Natural killer cell (primary cell): ENCODE measurements at regions not wholly inside any gene's neighbourhood (a gene's known extent, or its start where the extent isn't known, plus 50 kb on each side); places are given as distances from the start of the nearest gene placed in this dataset.

Source experiments
- ATAC-seq, 3 donors: fragments of 150-1000 bp in 2 of 3; fragments of 200-7000 bp in 1 of 3; cut with Tn5 transposase; 1 replicate in 1 of 3; 2 replicates in 2 of 3; pipeline ENCODE4 v1.10.0; 2021; ENCODE audit warnings: mild to moderate bottlenecking in 2 of 3, moderate library complexity in 2 of 3
- DNase-seq, 2 donors: peaks; one replicate each; pipeline versions ENCODE4 v3.0.0 to v3.0.0-alpha.2; 2013 to 2021; ENCODE audit warnings: mixed read lengths in 1 of 2
- H3K27ac ChIP-seq: one replicate; pipeline ENCODE4 v1.5.1; 2013; ENCODE audit warnings: mild to moderate bottlenecking, low read length
- H3K27me3 ChIP-seq: one replicate; pipeline ENCODE4 v1.6.1; 2013; ENCODE audit warnings: low read length; ENCODE audit not compliant: control insufficient read depth, insufficient read depth
- H3K36me3 ChIP-seq: one replicate; pipeline ENCODE4 v1.6.1; 2013; ENCODE audit warnings: low read length; ENCODE audit not compliant: control insufficient read depth, insufficient read depth
- H3K4me1 ChIP-seq: one replicate; pipeline ENCODE4 v1.6.1; 2013; ENCODE audit warnings: low read length; ENCODE audit not compliant: control insufficient read depth, insufficient read depth
- H3K4me3 ChIP-seq: one replicate; pipeline ENCODE4 v1.5.1; 2013; ENCODE audit warnings: low read length
- H3K9me3 ChIP-seq: one replicate; pipeline ENCODE4 v1.6.1; 2013; ENCODE audit warnings: low read length; ENCODE audit not compliant: control insufficient read depth, insufficient read depth
- H3K27ac Mint-ChIP-seq, 2 donors: one replicate each; pipeline ENCODE4 v1.8.0; 2022; ENCODE audit warnings: mild to moderate bottlenecking in 2 of 2, mixed read lengths in 2 of 2, moderate library complexity in 1 of 2
- H3K27me3 Mint-ChIP-seq, 2 donors: one replicate each; pipeline ENCODE4 v1.8.0; 2022; ENCODE audit warnings: low read depth in 2 of 2, mixed read lengths in 2 of 2
- H3K36me3 Mint-ChIP-seq: one replicate; pipeline ENCODE4 v1.8.0; 2022; ENCODE audit warnings: mixed read lengths
- H3K4me1 Mint-ChIP-seq, 2 donors: one replicate each; pipeline ENCODE4 v1.8.0; 2022; ENCODE audit warnings: mixed read lengths in 2 of 2
- H3K4me3 Mint-ChIP-seq: one replicate; pipeline ENCODE4 v1.8.0; 2022; ENCODE audit warnings: mild to moderate bottlenecking, moderate library complexity, mixed read lengths
- H3K9me3 Mint-ChIP-seq, 2 donors: one replicate each; pipeline ENCODE4 v1.8.0; 2022; ENCODE audit warnings: mixed read lengths in 2 of 2
- CTCF ChIP-seq: fragments of 200-600 bp; IDR thresholded peaks from one replicate; pipeline ENCODE4 v1.8.0; 2022; ENCODE audit warnings: antibody characterized with exemption
- WGBS: methylation state at CpG from one replicate; pipeline ENCODE4 v1.1.7; 2013; ENCODE audit warnings: missing lambda C conversion rate; ENCODE audit not compliant: insufficient coverage; 5-methylcytosine and 5-hydroxymethylcytosine counted together
- intact Hi-C: fragments of 100-400 bp; cut with micrococcal nuclease; formaldehyde crosslinking; loops from one replicate; pipeline ENCODE4 v1.14.2; 2022

GRCh38 chr5:3026099-3026498 is 274.6 kb upstream of the IRX2 start:
- intact Hi-C loops = no loop called here
- no peaks in the 10 kb centered on the region for H3K27me3 ChIP-seq
- Mint-ChIP-seq H3K9me3 (peaks cover 2 to 4% of the 10 kb centered on the region in 2 donors), H3K4me1 (no peaks in the 10 kb centered on the region), H3K36me3 (no peaks in the 10 kb centered on the region), H3K4me3 (no peak overlapping the region), H3K27ac (no peak overlapping the region), H3K27me3 (no peaks in the 10 kb centered on the region)
- ATAC-seq (no peak), DNase-seq (no peak)
- no peak overlapping the region for H3K27ac ChIP-seq
- no peak overlapping the region for H3K4me3 ChIP-seq
- no peak for TF ChIP-seq CTCF
- 75% methylated on average over 9 of the region's 9 CpGs for WGBS
- H3K4me1 ChIP-seq = no peaks in the 10 kb centered on the region
- no peaks in the 10 kb centered on the region for H3K36me3 ChIP-seq
- peaks cover 25% of the 10 kb centered on the region for H3K9me3 ChIP-seq

GRCh38 chr5:3025392-3025791 is 273.9 kb upstream of the IRX2 start:
- Mint-ChIP-seq H3K36me3 (no peaks in the 10 kb centered on the region), H3K27me3 (no peaks in the 10 kb centered on the region)
- ATAC-seq = no peak

DNA sequence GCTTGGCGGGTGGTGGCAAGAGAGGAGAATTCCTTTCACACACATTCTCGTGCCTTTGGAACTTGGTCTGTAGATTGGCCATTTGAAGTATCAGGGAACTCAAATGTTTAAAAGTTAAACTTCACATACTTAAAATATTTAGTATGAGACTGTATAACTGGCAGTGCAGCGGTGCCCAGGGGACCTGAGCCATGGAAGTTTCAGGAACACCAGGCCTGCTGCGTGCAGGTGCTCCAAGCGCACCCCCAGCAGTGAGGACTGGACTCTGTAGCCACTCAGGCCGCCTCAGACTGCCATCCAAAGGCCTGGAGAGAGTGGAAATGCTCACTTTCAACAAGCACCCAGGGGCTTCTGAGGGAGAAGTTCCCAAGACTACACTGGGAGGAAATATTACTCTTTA is 273.5 kb upstream of the IRX2 start:
- ATAC-seq = no peak
- 80% methylated on average over 5 of the region's 6 CpGs for WGBS
- no peak overlapping the region for H3K4me3 Mint-ChIP-seq

More at GRCh38 chr5:3025392-3025791, 273.9 kb upstream of the IRX2 start:
- no peak for TF ChIP-seq CTCF
- 68% methylated on average over 11 of the region's 11 CpGs for WGBS
- Mint-ChIP-seq H3K4me1 (no peaks in the 10 kb centered on the region), H3K4me3 (no peak overlapping the region), H3K9me3 (peaks cover 2 to 4% of the 10 kb centered on the region in 2 donors), H3K27ac (no peak overlapping the region)
- intact Hi-C loops = no loop called here
- H3K4me3 ChIP-seq = no peak overlapping the region
- no peaks in the 10 kb centered on the region for H3K36me3 ChIP-seq
- H3K27me3 ChIP-seq = no peaks in the 10 kb centered on the region
- no peaks in the 10 kb centered on the region for H3K4me1 ChIP-seq
- DNase-seq = no peak
- H3K9me3 ChIP-seq = peaks cover 24% of the 10 kb centered on the region
- no peak overlapping the region for H3K27ac ChIP-seq

More for the DNA sequence above, 273.5 kb upstream of the IRX2 start:
- H3K27me3 Mint-ChIP-seq = no peaks in the 10 kb centered on the region
- Histone ChIP-seq H3K27me3 (no peaks in the 10 kb centered on the region), H3K27ac (no peak overlapping the region), H3K4me1 (no peaks in the 10 kb centered on the region), H3K9me3 (peaks cover 23% of the 10 kb centered on the region), H3K36me3 (no peaks in the 10 kb centered on the region), H3K4me3 (no peak overlapping the region)
- no peak for TF ChIP-seq CTCF
- DNase-seq = no peak
- H3K4me1 Mint-ChIP-seq = no peaks in the 10 kb centered on the region
- peaks cover 2 to 4% of the 10 kb centered on the region in 2 donors for H3K9me3 Mint-ChIP-seq
- intact Hi-C loops = no loop called here
- no peak overlapping the region for H3K27ac Mint-ChIP-seq
- H3K36me3 Mint-ChIP-seq = no peaks in the 10 kb centered on the region
